ENCODE measurements at regions not wholly inside any gene's neighbourhood (a gene's known extent, or its start where the extent isn't known, plus 50 kb on each side); places are given as distances from the start of the nearest gene placed in this dataset.

DNA sequence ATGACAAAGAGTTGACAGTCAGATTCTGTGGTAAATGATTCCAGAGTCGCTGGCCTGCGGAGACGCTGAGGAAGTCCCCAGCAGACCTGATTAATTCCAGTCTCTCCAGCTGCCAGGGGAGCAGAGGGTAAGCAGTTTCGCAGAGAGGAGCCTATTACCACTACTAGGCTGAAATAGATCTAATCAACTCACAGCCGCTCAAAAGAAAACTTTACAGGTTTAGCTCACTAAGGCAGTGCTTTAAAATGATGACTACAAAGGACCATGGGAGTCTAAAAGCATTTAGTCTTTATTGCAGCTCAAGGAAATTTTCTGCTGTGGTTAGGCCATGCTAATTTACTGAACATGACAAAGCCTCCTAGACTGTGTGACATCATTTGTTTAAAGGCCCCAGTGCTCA is 445.6 kb upstream of the POU3F3 start:
- ATAC-seq (no peak), DNase-seq (no peak)
- Mint-ChIP-seq H3K9me3 (peaks cover 0 to 3% (median 0%) of the 10 kb centered on the region in 11 donors), H3K27ac (no peak overlapping the region), H3K4me3 (no peak overlapping the region), H3K27me3 (peaks cover 0 to 10% (median 6%) of the 10 kb centered on the region in 5 donors), H3K4me1 (no peaks in the 10 kb centered on the region), H3K36me3 (no peaks in the 10 kb centered on the region)
- Histone ChIP-seq H3K27me3 (ENCODE audit: control insufficient read depth in 2 of 2, insufficient read depth in 2 of 2, low read length in 2 of 2) (no peaks in the 10 kb centered on the region), H3K4me3 (ENCODE audit: low read length) (no peak overlapping the region), H3K27ac (ENCODE audit: low read depth, low read length) (no peak overlapping the region), H3K9me3 (ENCODE audit: control insufficient read depth in 2 of 3, low read length in 3 of 3) (no peaks in the 10 kb centered on the region), H3K4me1 (ENCODE audit: control insufficient read depth in 2 of 2, insufficient read depth in 2 of 2, low read length in 2 of 2) (no peaks in the 10 kb centered on the region), H3K36me3 (ENCODE audit: control insufficient read depth in 2 of 3, insufficient read depth in 3 of 3, low read length in 3 of 3) (no peaks in the 10 kb centered on the region)
- POLR2A ChIA-PET = no interaction called here
- intact Hi-C loops (cut with micrococcal nuclease) = no loop called here
- CTCF ChIA-PET = no interaction called here

- Mint-ChIP-seq H3K4me1 (no peaks in the 10 kb centered on the region), H3K36me3 (no peaks in the 10 kb centered on the region), H3K27ac (no peak overlapping the region), H3K4me3 (no peak overlapping the region), H3K9me3 (peaks cover 0 to 3% (median 0%) of the 10 kb centered on the region in 11 donors), H3K27me3 (peaks cover 3 to 23% (median 15%) of the 10 kb centered on the region in 5 donors)
- no peaks in the 10 kb centered on the region for H3K4me1 ChIP-seq (ENCODE audit: control insufficient read depth in 2 of 2, insufficient read depth in 2 of 2, low read length in 2 of 2)
- intact Hi-C loops (cut with micrococcal nuclease) = loop anchor here in 1 of 2 donors (5.0 to 10.0 kb wide), 4 partner anchors 465 to 1565 kb away; no protein-coding TSS in a partner anchor
- no peaks in the 10 kb centered on the region for H3K36me3 ChIP-seq (ENCODE audit: control insufficient read depth in 2 of 3, insufficient read depth in 3 of 3, low read length in 3 of 3)
- no peak for DNase-seq
- H3K27me3 ChIP-seq (ENCODE audit: control insufficient read depth in 2 of 2, insufficient read depth in 2 of 2, low read length in 2 of 2) = no peaks in the 10 kb centered on the region
- ChIA-PET CTCF (no interaction called here), POLR2A (no interaction called here)
- no peak for ATAC-seq
- H3K4me3 ChIP-seq (ENCODE audit: low read length) = no peak overlapping the region
- no peaks in the 10 kb centered on the region for H3K9me3 ChIP-seq (ENCODE audit: control insufficient read depth in 2 of 3, low read length in 3 of 3)
- no peak overlapping the region for H3K27ac ChIP-seq (ENCODE audit: low read depth, low read length)
Measured at GRCh38 chr2:104410136-104410535, 443.8 kb upstream of the POU3F3 start.

GRCh38 chr2:104412384-104412783 is 441.5 kb upstream of the POU3F3 start:
- Mint-ChIP-seq H3K4me1 (no peaks in the 10 kb centered on the region), H3K9me3 (peaks cover 0 to 1% (median 0%) of the 10 kb centered on the region in 11 donors), H3K27me3 (peaks cover 4 to 33% (median 25%) of the 10 kb centered on the region in 5 donors), H3K4me3 (no peak overlapping the region), H3K27ac (no peak overlapping the region), H3K36me3 (no peaks in the 10 kb centered on the region)
- no peaks in the 10 kb centered on the region for H3K9me3 ChIP-seq (ENCODE audit: control insufficient read depth in 2 of 3, low read length in 3 of 3)
- no peak overlapping the region for H3K27ac ChIP-seq (ENCODE audit: low read depth, low read length)
- H3K4me3 ChIP-seq (ENCODE audit: low read length) = no peak overlapping the region
- no peaks in the 10 kb centered on the region for H3K27me3 ChIP-seq (ENCODE audit: control insufficient read depth in 2 of 2, insufficient read depth in 2 of 2, low read length in 2 of 2)
- ChIA-PET POLR2A (no interaction called here), CTCF (interaction anchor here (0.6 kb wide), 1 partner anchor 29 kb away, joined by 3 read pairs; no protein-coding TSS in a partner anchor)
- ATAC-seq = no peak
- H3K36me3 ChIP-seq (ENCODE audit: control insufficient read depth in 2 of 3, insufficient read depth in 3 of 3, low read length in 3 of 3) = no peaks in the 10 kb centered on the region
- intact Hi-C loops (cut with micrococcal nuclease) = loop anchor here in 1 of 2 donors (5.0 to 10.0 kb wide), 4 partner anchors 462 to 1568 kb away; no protein-coding TSS in a partner anchor
- H3K4me1 ChIP-seq (ENCODE audit: control insufficient read depth in 2 of 2, insufficient read depth in 2 of 2, low read length in 2 of 2) = no peaks in the 10 kb centered on the region
- no peak for DNase-seq

DNA sequence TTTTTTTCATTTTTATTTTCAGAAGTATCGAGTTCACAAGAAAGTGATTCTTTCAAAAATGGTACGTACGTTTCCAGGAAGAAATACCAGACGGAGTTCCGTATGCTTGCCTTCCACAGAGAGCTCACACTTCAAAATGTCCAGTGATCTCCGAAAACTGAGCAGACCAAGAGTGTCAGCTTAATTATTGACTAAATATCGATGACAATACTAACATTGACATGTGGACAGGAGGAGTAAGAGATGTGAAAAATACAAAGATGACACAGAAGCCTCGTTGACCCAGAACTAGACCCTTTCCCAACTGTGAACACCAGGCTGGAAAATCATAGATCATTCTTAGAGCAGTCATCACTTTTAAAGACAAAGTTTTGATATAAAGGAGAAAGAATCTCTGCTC is 440.0 kb upstream of the POU3F3 start:
- no peaks in the 10 kb centered on the region for H3K36me3 ChIP-seq (ENCODE audit: control insufficient read depth in 2 of 3, insufficient read depth in 3 of 3, low read length in 3 of 3)
- intact Hi-C loops (cut with micrococcal nuclease) = loop anchor here in 1 of 2 donors (5.0 to 10.0 kb wide), 4 partner anchors 461 to 1569 kb away; no protein-coding TSS in a partner anchor
- no peak for ATAC-seq
- H3K36me3 Mint-ChIP-seq = no peaks in the 10 kb centered on the region
- H3K27me3 ChIP-seq (ENCODE audit: control insufficient read depth in 2 of 2, insufficient read depth in 2 of 2, low read length in 2 of 2) = no peaks in the 10 kb centered on the region
- no peak overlapping the region for H3K4me3 Mint-ChIP-seq
- ChIA-PET CTCF (no interaction called here), POLR2A (no interaction called here)
- no peak overlapping the region for H3K27ac Mint-ChIP-seq
- no peaks in the 10 kb centered on the region for H3K4me1 ChIP-seq (ENCODE audit: control insufficient read depth in 2 of 2, insufficient read depth in 2 of 2, low read length in 2 of 2)
- H3K4me1 Mint-ChIP-seq = no peaks in the 10 kb centered on the region
- H3K27ac ChIP-seq (ENCODE audit: low read depth, low read length) = no peak overlapping the region
- H3K9me3 Mint-ChIP-seq = peaks cover 0 to 1% (median 0%) of the 10 kb centered on the region in 11 donors
- peaks cover 4 to 34% (median 25%) of the 10 kb centered on the region in 5 donors for H3K27me3 Mint-ChIP-seq
- no peak for DNase-seq
- H3K9me3 ChIP-seq (ENCODE audit: control insufficient read depth in 2 of 3, low read length in 3 of 3) = no peaks in the 10 kb centered on the region
- no peak overlapping the region for H3K4me3 ChIP-seq (ENCODE audit: low read length)

DNA sequence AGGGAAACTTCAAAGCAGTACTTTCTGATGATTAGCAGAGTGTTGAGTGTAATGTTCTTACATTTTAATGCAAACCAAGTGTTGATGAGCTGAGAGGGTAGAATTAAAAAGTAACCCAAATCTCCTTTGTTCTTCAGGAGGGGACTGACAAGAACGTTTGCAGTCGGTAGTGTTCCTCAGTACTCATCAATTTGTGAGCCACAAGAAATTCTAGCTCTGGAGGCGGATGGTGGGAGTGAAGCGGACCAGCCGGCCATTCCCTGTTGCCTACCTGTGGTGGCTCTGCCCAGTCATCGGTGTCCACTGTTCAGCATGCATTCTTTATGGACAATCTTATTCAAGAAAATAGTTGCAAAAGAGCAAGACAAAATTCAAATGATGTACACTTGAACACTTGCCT is 438.6 kb upstream of the POU3F3 start:
- H3K9me3 Mint-ChIP-seq = peaks cover 0 to 3% (median 0%) of the 10 kb centered on the region in 11 donors
- Histone ChIP-seq H3K27me3 (ENCODE audit: control insufficient read depth in 2 of 2, insufficient read depth in 2 of 2, low read length in 2 of 2) (no peaks in the 10 kb centered on the region), H3K4me1 (ENCODE audit: control insufficient read depth in 2 of 2, insufficient read depth in 2 of 2, low read length in 2 of 2) (no peaks in the 10 kb centered on the region), H3K36me3 (ENCODE audit: control insufficient read depth in 2 of 3, insufficient read depth in 3 of 3, low read length in 3 of 3) (no peaks in the 10 kb centered on the region), H3K27ac (ENCODE audit: low read depth, low read length) (no peak overlapping the region), H3K9me3 (ENCODE audit: control insufficient read depth in 2 of 3, low read length in 3 of 3) (no peaks in the 10 kb centered on the region), H3K4me3 (ENCODE audit: low read length) (no peak overlapping the region)
- no peak overlapping the region for H3K4me3 Mint-ChIP-seq
- DNase-seq = no peak
- H3K27ac Mint-ChIP-seq = no peak overlapping the region
- intact Hi-C loops (cut with micrococcal nuclease) = loop anchor here in 1 of 2 donors (10.0 kb wide), 3 partner anchors 460 to 1570 kb away; no protein-coding TSS in a partner anchor
- H3K36me3 Mint-ChIP-seq = no peaks in the 10 kb centered on the region
- no peaks in the 10 kb centered on the region for H3K4me1 Mint-ChIP-seq
- H3K27me3 Mint-ChIP-seq = peaks cover 4 to 34% (median 25%) of the 10 kb centered on the region in 5 donors
- CTCF ChIA-PET = no interaction called here
- POLR2A ChIA-PET = no interaction called here
- no peak for ATAC-seq

GRCh38 chr2:104416339-104417000 is 437.4 kb upstream of the POU3F3 start:
- ChIA-PET CTCF (no interaction called here), POLR2A (no interaction called here)
- no peaks in the 10 kb centered on the region for H3K4me1 ChIP-seq (ENCODE audit: control insufficient read depth in 2 of 2, insufficient read depth in 2 of 2, low read length in 2 of 2)
- no peak overlapping the region for H3K4me3 Mint-ChIP-seq
- no peak overlapping the region for H3K27ac ChIP-seq (ENCODE audit: low read depth, low read length)
- H3K27me3 Mint-ChIP-seq = peaks cover 4 to 34% (median 25%) of the 10 kb centered on the region in 5 donors
- no peaks in the 10 kb centered on the region for H3K36me3 Mint-ChIP-seq
- H3K27me3 ChIP-seq (ENCODE audit: control insufficient read depth in 2 of 2, insufficient read depth in 2 of 2, low read length in 2 of 2) = no peaks in the 10 kb centered on the region
- intact Hi-C loops (cut with micrococcal nuclease) = loop anchor here in 1 of 2 donors (10.0 kb wide), 3 partner anchors 458 to 1572 kb away; no protein-coding TSS in a partner anchor
- no peak for ATAC-seq
- H3K27ac Mint-ChIP-seq = no peak overlapping the region
- no peaks in the 10 kb centered on the region for H3K4me1 Mint-ChIP-seq
- no peaks in the 10 kb centered on the region for H3K36me3 ChIP-seq (ENCODE audit: control insufficient read depth in 2 of 3, insufficient read depth in 3 of 3, low read length in 3 of 3)
- peaks cover 0 to 3% (median 0%) of the 10 kb centered on the region in 11 donors for H3K9me3 Mint-ChIP-seq
- no peak overlapping the region for H3K4me3 ChIP-seq (ENCODE audit: low read length)
- no peaks in the 10 kb centered on the region for H3K9me3 ChIP-seq (ENCODE audit: control insufficient read depth in 2 of 3, low read length in 3 of 3)
- DNase-seq = no peak

GRCh38 chr2:104420420-104420819 is 433.5 kb upstream of the POU3F3 start:
- ATAC-seq (no peak), DNase-seq (no peak)
- no peak overlapping the region for H3K4me3 ChIP-seq (ENCODE audit: low read length)
- Mint-ChIP-seq H3K4me3 (no peak overlapping the region), H3K4me1 (no peaks in the 10 kb centered on the region), H3K9me3 (peaks cover 0 to 3% (median 0%) of the 10 kb centered on the region in 11 donors), H3K36me3 (no peaks in the 10 kb centered on the region), H3K27ac (no peak overlapping the region), H3K27me3 (peaks cover 0 to 17% (median 9%) of the 10 kb centered on the region in 5 donors)
- H3K36me3 ChIP-seq (ENCODE audit: control insufficient read depth in 2 of 3, insufficient read depth in 3 of 3, low read length in 3 of 3) = no peaks in the 10 kb centered on the region
- no peak overlapping the region for H3K27ac ChIP-seq (ENCODE audit: low read depth, low read length)
- no peaks in the 10 kb centered on the region for H3K9me3 ChIP-seq (ENCODE audit: control insufficient read depth in 2 of 3, low read length in 3 of 3)
- H3K4me1 ChIP-seq (ENCODE audit: control insufficient read depth in 2 of 2, insufficient read depth in 2 of 2, low read length in 2 of 2) = no peaks in the 10 kb centered on the region
- no peaks in the 10 kb centered on the region for H3K27me3 ChIP-seq (ENCODE audit: control insufficient read depth in 2 of 2, insufficient read depth in 2 of 2, low read length in 2 of 2)
- intact Hi-C loops (cut with micrococcal nuclease) = no loop called here
- POLR2A ChIA-PET = no interaction called here
- CTCF ChIA-PET = no interaction called here

Measured in naive thymus-derived CD4-positive, alpha-beta T cell (primary cell).